ENCODE measurements at regions not wholly inside any gene's neighbourhood (a gene's known extent, or its start where the extent isn't known, plus 50 kb on each side); places are given as distances from the start of the nearest gene placed in this dataset.

DNA sequence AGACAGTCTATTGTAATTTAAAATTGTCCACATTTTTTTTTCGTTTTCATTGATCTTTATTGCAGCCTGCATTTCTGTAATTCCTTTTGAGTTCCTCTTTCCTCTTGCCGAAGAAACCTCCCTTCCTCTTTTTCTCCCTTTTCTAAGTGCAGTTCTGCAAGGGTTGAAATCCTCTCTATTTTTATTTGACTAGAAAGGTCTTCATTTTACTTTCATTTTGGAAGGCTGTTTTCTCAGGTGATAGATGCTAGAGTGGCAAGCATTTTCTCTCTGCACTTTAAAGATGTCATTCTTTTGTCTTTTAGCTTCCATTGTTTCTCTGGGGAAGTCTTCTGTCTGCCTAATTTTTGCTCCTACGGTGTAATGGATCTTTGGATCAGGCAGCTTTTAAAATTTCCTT lies 248.5 kb downstream of the SMARCA2 start:
- H3K36me3 Mint-ChIP-seq (ENCODE audit: low read depth, unreplicated experiment): no peaks in the 10 kb centered on the region
- no peak for FAIRE-seq
- no peaks in the 10 kb centered on the region for H3K27me3 ChIP-seq (ENCODE audit: insufficient read depth, low read length)

DNA sequence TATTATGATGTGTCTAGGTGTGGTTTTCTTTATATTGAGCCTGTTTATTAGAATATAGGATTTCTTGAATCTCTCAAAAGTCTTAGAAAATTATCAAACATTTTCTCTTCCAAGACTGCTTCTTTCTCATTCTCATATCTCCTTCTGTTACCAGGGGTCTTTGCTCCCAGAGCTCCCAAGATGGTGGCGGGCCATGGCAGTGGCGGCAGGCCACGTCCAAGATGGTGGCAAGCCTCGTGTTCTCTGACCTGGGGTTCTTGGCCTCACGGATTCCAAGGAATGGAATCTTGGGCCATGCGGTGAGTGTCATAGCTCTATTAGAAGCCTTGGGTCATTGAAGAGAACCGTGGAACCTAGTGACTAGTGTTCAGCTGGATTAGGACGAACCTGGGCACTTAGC lies 248.9 kb downstream of the SMARCA2 start:
- Histone ChIP-seq H3K27me3 (ENCODE audit: insufficient read depth, low read length) (no peaks in the 10 kb centered on the region), H3K9ac (ENCODE audit: low read length) (no peak overlapping the region), H3K4me2 (ENCODE audit: low read length) (no peak overlapping the region), H3K4me3 (ENCODE audit: insufficient read depth, low read depth, low read length) (no peak overlapping the region), H3K79me2 (ENCODE audit: insufficient read depth, low read length) (no peaks in the 10 kb centered on the region), H3K4me1 (ENCODE audit: insufficient read depth, low read length) (peaks cover 12% of the 10 kb centered on the region), H3K27ac (ENCODE audit: low read depth, low read length) (no peak overlapping the region), H2AFZ (ENCODE audit: low read depth, low read length) (no peak overlapping the region), H3K36me3 (ENCODE audit: insufficient read depth, low read length) (no peaks in the 10 kb centered on the region), H4K20me1 (ENCODE audit: insufficient read depth, low read length) (no peaks in the 10 kb centered on the region), H3K9me3 (ENCODE audit: insufficient read depth, low read depth, low read length) (no peaks in the 10 kb centered on the region)
- H3K9me3 Mint-ChIP-seq (ENCODE audit: unreplicated experiment): no peaks in the 10 kb centered on the region
- H3K4me3 Mint-ChIP-seq (ENCODE audit: unreplicated experiment): no peak overlapping the region
- no peak overlapping the region for H3K27ac Mint-ChIP-seq (ENCODE audit: unreplicated experiment)
- no peak for FAIRE-seq
- peaks cover 6% of the 10 kb centered on the region for H3K4me1 Mint-ChIP-seq (ENCODE audit: low read depth, unreplicated experiment)
- H3K36me3 Mint-ChIP-seq (ENCODE audit: low read depth, unreplicated experiment): no peaks in the 10 kb centered on the region
- H3K27me3 Mint-ChIP-seq (ENCODE audit: low read depth, unreplicated experiment): peaks cover 6% of the 10 kb centered on the region
- DNase-seq (ENCODE audit: low read depth): no peak
- TF ChIP-seq EZH2 (IDR thresholded peaks at IDR 0.05; ENCODE audit: insufficient read depth, low read length): no peak
- TF ChIP-seq CTCF (IDR thresholded peaks at IDR 0.05; ENCODE audit: insufficient read depth, low read depth, low read length): no peak

More for the DNA sequence above, 248.5 kb downstream of the SMARCA2 start:
- H3K27ac Mint-ChIP-seq (ENCODE audit: unreplicated experiment): no peak overlapping the region
- no peak overlapping the region for H3K4me3 ChIP-seq (ENCODE audit: insufficient read depth, low read depth, low read length)
- H3K27me3 Mint-ChIP-seq (ENCODE audit: low read depth, unreplicated experiment): peaks cover 6% of the 10 kb centered on the region
- H3K4me1 Mint-ChIP-seq (ENCODE audit: low read depth, unreplicated experiment): peaks cover 6% of the 10 kb centered on the region
- H3K4me2 ChIP-seq (ENCODE audit: low read length): no peak overlapping the region
- H3K4me3 Mint-ChIP-seq (ENCODE audit: unreplicated experiment): no peak overlapping the region
- H2AFZ ChIP-seq (ENCODE audit: low read depth, low read length): no peak overlapping the region
- H3K9me3 ChIP-seq (ENCODE audit: insufficient read depth, low read depth, low read length): no peaks in the 10 kb centered on the region
- no peaks in the 10 kb centered on the region for H4K20me1 ChIP-seq (ENCODE audit: insufficient read depth, low read length)
- no peak overlapping the region for H3K9ac ChIP-seq (ENCODE audit: low read length)
- H3K36me3 ChIP-seq (ENCODE audit: insufficient read depth, low read length): no peaks in the 10 kb centered on the region
- no peaks in the 10 kb centered on the region for H3K79me2 ChIP-seq (ENCODE audit: insufficient read depth, low read length)
- peaks cover 12% of the 10 kb centered on the region for H3K4me1 ChIP-seq (ENCODE audit: insufficient read depth, low read length)
- DNase-seq (ENCODE audit: low read depth): no peak
- no peaks in the 10 kb centered on the region for H3K9me3 Mint-ChIP-seq (ENCODE audit: unreplicated experiment)
- H3K27ac ChIP-seq (ENCODE audit: low read depth, low read length): no peak overlapping the region
- TF ChIP-seq EZH2 (IDR thresholded peaks at IDR 0.05; ENCODE audit: insufficient read depth, low read length) (no peak), CTCF (IDR thresholded peaks at IDR 0.05; ENCODE audit: insufficient read depth, low read depth, low read length) (no peak)

DNA sequence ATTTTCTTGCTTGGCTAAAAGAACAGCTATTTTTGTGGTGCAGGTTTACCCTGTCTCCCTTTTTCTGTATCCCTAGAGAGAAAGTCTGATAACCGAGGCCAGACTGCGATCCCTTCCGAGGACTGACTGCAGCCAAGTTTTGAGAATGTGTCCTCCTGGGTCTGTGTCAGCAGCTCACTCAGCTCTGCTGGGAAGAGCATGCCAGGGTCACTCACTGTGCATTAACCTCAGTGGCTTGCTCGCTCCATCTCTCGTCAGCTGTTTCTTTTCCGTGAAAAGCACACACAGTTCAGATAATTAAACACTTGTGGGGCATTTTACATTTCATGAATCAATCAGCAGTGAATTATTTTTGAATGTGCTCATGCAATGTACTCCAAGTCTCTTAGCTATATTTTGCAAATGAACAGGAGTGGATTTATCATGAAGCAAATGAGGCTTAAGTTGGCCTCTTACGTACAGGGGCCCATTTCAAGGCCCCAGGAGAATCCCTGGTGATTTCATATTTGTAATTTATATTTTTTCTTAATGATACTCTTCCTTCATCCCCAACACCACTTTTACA lies 252.1 kb downstream of the SMARCA2 start:
- DNase-seq (ENCODE audit: low read depth): peak; percentile 10
- Mint-ChIP-seq H3K9me3 (ENCODE audit: unreplicated experiment) (no peaks in the 10 kb centered on the region), H3K27ac (ENCODE audit: unreplicated experiment) (no peak overlapping the region), H3K36me3 (ENCODE audit: low read depth, unreplicated experiment) (no peaks in the 10 kb centered on the region), H3K4me1 (ENCODE audit: low read depth, unreplicated experiment) (no peaks in the 10 kb centered on the region), H3K27me3 (ENCODE audit: low read depth, unreplicated experiment) (peaks cover 2% of the 10 kb centered on the region), H3K4me3 (ENCODE audit: unreplicated experiment) (no peak overlapping the region)
- FAIRE-seq: no peak
- no peaks in the 10 kb centered on the region for H3K4me1 ChIP-seq (ENCODE audit: insufficient read depth, low read length)
- H4K20me1 ChIP-seq (ENCODE audit: insufficient read depth, low read length): no peaks in the 10 kb centered on the region
- no peaks in the 10 kb centered on the region for H3K9me3 ChIP-seq (ENCODE audit: insufficient read depth, low read depth, low read length)
- H3K4me2 ChIP-seq (ENCODE audit: low read length): no peak overlapping the region
- H2AFZ ChIP-seq (ENCODE audit: low read depth, low read length): peak overlapping the region; percentile 17
- TF ChIP-seq EZH2 (IDR thresholded peaks at IDR 0.05; ENCODE audit: insufficient read depth, low read length): no peak
- TF ChIP-seq CTCF (IDR thresholded peaks at IDR 0.05; ENCODE audit: insufficient read depth, low read depth, low read length): no peak
- no peak overlapping the region for H3K9ac ChIP-seq (ENCODE audit: low read length)
- no peak overlapping the region for H3K27ac ChIP-seq (ENCODE audit: low read depth, low read length)
- H3K36me3 ChIP-seq (ENCODE audit: insufficient read depth, low read length): no peaks in the 10 kb centered on the region
- no peaks in the 10 kb centered on the region for H3K27me3 ChIP-seq (ENCODE audit: insufficient read depth, low read length)
- H3K4me3 ChIP-seq (ENCODE audit: insufficient read depth, low read depth, low read length): no peak overlapping the region
- no peaks in the 10 kb centered on the region for H3K79me2 ChIP-seq (ENCODE audit: insufficient read depth, low read length)

Data from astrocyte (in vitro differentiated cells and primary cell).